ENCODE measurements at regions not wholly inside any gene's neighbourhood (a gene's known extent, or its start where the extent isn't known, plus 50 kb on each side); places are given as distances from the start of the nearest gene placed in this dataset.

DNA sequence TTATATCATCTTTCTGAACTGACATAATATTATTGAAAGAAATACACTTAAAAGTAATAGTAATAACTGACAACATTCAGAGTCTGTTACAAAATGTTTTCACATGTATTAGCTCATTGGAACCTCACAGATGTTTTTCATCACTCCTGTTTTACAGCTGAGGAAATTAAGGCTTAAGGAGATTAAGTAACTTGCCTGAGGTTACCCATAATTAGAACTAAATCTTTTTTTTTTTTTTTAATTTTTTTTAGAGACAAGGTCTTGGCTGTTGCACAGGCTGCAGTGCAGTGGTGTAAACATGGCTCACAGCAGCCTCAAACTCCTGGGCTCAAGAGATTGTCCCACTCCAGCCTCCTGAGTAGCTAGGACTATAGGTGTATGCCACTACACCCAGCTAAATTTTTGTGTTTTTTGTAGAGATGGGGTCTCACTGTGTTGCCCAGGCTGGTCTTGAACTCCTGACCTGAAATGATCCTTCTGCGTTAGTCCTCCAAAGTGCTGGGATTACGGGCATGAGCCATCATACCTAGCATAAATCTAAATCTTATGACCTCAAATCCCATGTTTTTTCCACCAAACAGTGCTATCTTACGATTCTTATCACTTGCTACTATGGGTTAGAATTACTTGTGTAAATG is 64.7 kb upstream of the MACF1 start:
- TF ChIP-seq, protein P1, sequence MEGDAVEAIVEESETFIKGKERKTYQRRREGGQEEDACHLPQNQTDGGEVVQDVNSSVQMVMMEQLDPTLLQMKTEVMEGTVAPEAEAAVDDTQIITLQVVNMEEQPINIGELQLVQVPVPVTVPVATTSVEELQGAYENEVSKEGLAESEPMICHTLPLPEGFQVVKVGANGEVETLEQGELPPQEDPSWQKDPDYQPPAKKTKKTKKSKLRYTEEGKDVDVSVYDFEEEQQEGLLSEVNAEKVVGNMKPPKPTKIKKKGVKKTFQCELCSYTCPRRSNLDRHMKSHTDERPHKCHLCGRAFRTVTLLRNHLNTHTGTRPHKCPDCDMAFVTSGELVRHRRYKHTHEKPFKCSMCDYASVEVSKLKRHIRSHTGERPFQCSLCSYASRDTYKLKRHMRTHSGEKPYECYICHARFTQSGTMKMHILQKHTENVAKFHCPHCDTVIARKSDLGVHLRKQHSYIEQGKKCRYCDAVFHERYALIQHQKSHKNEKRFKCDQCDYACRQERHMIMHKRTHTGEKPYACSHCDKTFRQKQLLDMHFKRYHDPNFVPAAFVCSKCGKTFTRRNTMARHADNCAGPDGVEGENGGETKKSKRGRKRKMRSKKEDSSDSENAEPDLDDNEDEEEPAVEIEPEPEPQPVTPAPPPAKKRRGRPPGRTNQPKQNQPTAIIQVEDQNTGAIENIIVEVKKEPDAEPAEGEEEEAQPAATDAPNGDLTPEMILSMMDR (IDR thresholded peaks at IDR 0.05; ENCODE audit: extremely low read depth in 1 of 2, insufficient read depth in 1 of 2, low read depth in 1 of 2, low read length in 2 of 2) = no peak
- TF ChIP-seq MYC (IDR thresholded peaks at IDR 0.05; ENCODE audit: low read depth, low read length) = no peak
- TF ChIP-seq, protein P2, sequence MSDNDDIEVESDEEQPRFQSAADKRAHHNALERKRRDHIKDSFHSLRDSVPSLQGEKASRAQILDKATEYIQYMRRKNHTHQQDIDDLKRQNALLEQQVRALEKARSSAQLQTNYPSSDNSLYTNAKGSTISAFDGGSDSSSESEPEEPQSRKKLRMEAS (IDR thresholded peaks at IDR 0.05; ENCODE audit: insufficient read depth, insufficient read length) = no peak

Data from endothelial cell of umbilical vein (primary cell).